ENCODE measurements at regions not wholly inside any gene's neighbourhood (a gene's known extent, or its start where the extent isn't known, plus 50 kb on each side); places are given as distances from the start of the nearest gene placed in this dataset.
"Not testable (repeated sequence)": the region's sequence is repeated elsewhere in the genome, so short reads cannot be mapped to it uniquely, and the experiment has no call there.

- H3K27me3 Mint-ChIP-seq: no peaks in the 10 kb centered on the region
- H3K36me3 Mint-ChIP-seq (ENCODE audit: low read depth): no peaks in the 10 kb centered on the region
- ATAC-seq (no peak), DNase-seq (no peak)
- H3K27ac Mint-ChIP-seq: no peak overlapping the region
- H3K4me3 Mint-ChIP-seq: no peak overlapping the region
- no peaks in the 10 kb centered on the region for H3K4me1 Mint-ChIP-seq
- H3K9me3 Mint-ChIP-seq: no peaks in the 10 kb centered on the region
Measured at GRCh38 chr4:24364249-24364648, 220.1 kb downstream of the DHX15 start.

- Mint-ChIP-seq H3K36me3 (ENCODE audit: low read depth) (no peaks in the 10 kb centered on the region), H3K27ac (no peak overlapping the region), H3K27me3 (no peaks in the 10 kb centered on the region), H3K9me3 (no peaks in the 10 kb centered on the region), H3K4me3 (no peak overlapping the region), H3K4me1 (no peaks in the 10 kb centered on the region)
- DNase-seq (no peak), ATAC-seq (no peak)
Measured at GRCh38 chr4:24363751-24364150, 220.6 kb downstream of the DHX15 start.

GRCh38 chr4:24352112-24352511, 232.2 kb downstream of the DHX15 start:
- ATAC-seq (no peak), DNase-seq (no peak)
- no peak overlapping the region for H3K27ac Mint-ChIP-seq
- H3K9me3 Mint-ChIP-seq: no peaks in the 10 kb centered on the region
- H3K36me3 Mint-ChIP-seq (ENCODE audit: low read depth): no peaks in the 10 kb centered on the region
- H3K4me1 Mint-ChIP-seq: no peaks in the 10 kb centered on the region
- no peak overlapping the region for H3K4me3 Mint-ChIP-seq
- no peaks in the 10 kb centered on the region for H3K27me3 Mint-ChIP-seq

- H3K27ac Mint-ChIP-seq; ATAC-seq; H3K4me1 Mint-ChIP-seq; H3K9me3 Mint-ChIP-seq; H3K4me3 Mint-ChIP-seq; DNase-seq; H3K36me3 Mint-ChIP-seq (ENCODE audit: low read depth); H3K27me3 Mint-ChIP-seq: not testable (repeated sequence)
Measured at GRCh38 chr4:24349168-24349996, 235.0 kb downstream of the DHX15 start.

GRCh38 chr4:24339260-24339659, 245.1 kb downstream of the DHX15 start:
- peaks cover 6% of the 10 kb centered on the region for H3K9me3 Mint-ChIP-seq

GRCh38 chr4:24337451-24338190, 246.7 kb downstream of the DHX15 start:
- Mint-ChIP-seq H3K36me3 (ENCODE audit: low read depth) (no peaks in the 10 kb centered on the region), H3K27ac (no peak overlapping the region), H3K27me3 (peaks cover 2% of the 10 kb centered on the region), H3K4me3 (no peak overlapping the region), H3K4me1 (no peaks in the 10 kb centered on the region), H3K9me3 (peaks cover 6% of the 10 kb centered on the region)
- ATAC-seq (no peak), DNase-seq (no peak)

More at GRCh38 chr4:24339260-24339659, 245.1 kb downstream of the DHX15 start:
- H3K36me3 Mint-ChIP-seq (ENCODE audit: low read depth): no peaks in the 10 kb centered on the region
- no peaks in the 10 kb centered on the region for H3K4me1 Mint-ChIP-seq
- DNase-seq: no peak
- H3K4me3 Mint-ChIP-seq: no peak overlapping the region
- no peak overlapping the region for H3K27ac Mint-ChIP-seq
- ATAC-seq: no peak
- H3K27me3 Mint-ChIP-seq: peaks cover 2% of the 10 kb centered on the region

GRCh38 chr4:24335616-24336015, 248.7 kb downstream of the DHX15 start:
- Mint-ChIP-seq H3K27ac (no peak overlapping the region), H3K4me3 (no peak overlapping the region), H3K27me3 (peaks cover 2% of the 10 kb centered on the region), H3K9me3 (peaks cover 6% of the 10 kb centered on the region), H3K36me3 (ENCODE audit: low read depth) (no peaks in the 10 kb centered on the region), H3K4me1 (no peaks in the 10 kb centered on the region)
- DNase-seq: no peak
- ATAC-seq: no peak

- H3K36me3 Mint-ChIP-seq (ENCODE audit: low read depth): no peaks in the 10 kb centered on the region
Measured at GRCh38 chr4:24334906-24335305, 249.4 kb downstream of the DHX15 start.

GRCh38 chr4:24330573-24330972, 253.8 kb downstream of the DHX15 start:
- no peak overlapping the region for H3K4me3 Mint-ChIP-seq
- H3K27ac Mint-ChIP-seq: no peak overlapping the region
- H3K27me3 Mint-ChIP-seq: peaks cover 2% of the 10 kb centered on the region
- no peaks in the 10 kb centered on the region for H3K9me3 Mint-ChIP-seq
- no peaks in the 10 kb centered on the region for H3K36me3 Mint-ChIP-seq (ENCODE audit: low read depth)
- no peak for DNase-seq
- ATAC-seq: no peak
- H3K4me1 Mint-ChIP-seq: no peaks in the 10 kb centered on the region

More at GRCh38 chr4:24334906-24335305, 249.4 kb downstream of the DHX15 start:
- ATAC-seq: no peak
- Mint-ChIP-seq H3K27ac (no peak overlapping the region), H3K27me3 (peaks cover 2% of the 10 kb centered on the region), H3K4me3 (no peak overlapping the region), H3K4me1 (no peaks in the 10 kb centered on the region), H3K9me3 (peaks cover 6% of the 10 kb centered on the region)
- DNase-seq: no peak

- H3K27me3 Mint-ChIP-seq: peaks cover 2% of the 10 kb centered on the region
- no peak for ATAC-seq
- H3K9me3 Mint-ChIP-seq: no peaks in the 10 kb centered on the region
- H3K27ac Mint-ChIP-seq: no peak overlapping the region
- no peaks in the 10 kb centered on the region for H3K4me1 Mint-ChIP-seq
- no peaks in the 10 kb centered on the region for H3K36me3 Mint-ChIP-seq (ENCODE audit: low read depth)
- no peak for DNase-seq
- H3K4me3 Mint-ChIP-seq: no peak overlapping the region
Measured at GRCh38 chr4:24330172-24330571, 254.2 kb downstream of the DHX15 start.

GRCh38 chr4:24328711-24329110, 255.6 kb downstream of the DHX15 start:
- Mint-ChIP-seq H3K9me3 (no peaks in the 10 kb centered on the region), H3K4me3 (no peak overlapping the region), H3K27ac (no peak overlapping the region), H3K36me3 (ENCODE audit: low read depth) (no peaks in the 10 kb centered on the region), H3K27me3 (peaks cover 2% of the 10 kb centered on the region), H3K4me1 (no peaks in the 10 kb centered on the region)
- ATAC-seq (no peak), DNase-seq (no peak)

GRCh38 chr4:24328310-24328709, 256.0 kb downstream of the DHX15 start:
- H3K4me1 Mint-ChIP-seq: no peaks in the 10 kb centered on the region
- H3K36me3 Mint-ChIP-seq (ENCODE audit: low read depth): no peaks in the 10 kb centered on the region
- no peak for ATAC-seq
- DNase-seq: no peak
- no peak overlapping the region for H3K4me3 Mint-ChIP-seq
- no peaks in the 10 kb centered on the region for H3K9me3 Mint-ChIP-seq
- H3K27me3 Mint-ChIP-seq: peaks cover 2% of the 10 kb centered on the region
- no peak overlapping the region for H3K27ac Mint-ChIP-seq

GRCh38 chr4:24322995-24323394, 261.4 kb downstream of the DHX15 start:
- no peaks in the 10 kb centered on the region for H3K27me3 Mint-ChIP-seq
- no peaks in the 10 kb centered on the region for H3K36me3 Mint-ChIP-seq (ENCODE audit: low read depth)
- ATAC-seq (no peak), DNase-seq (no peak)
- no peaks in the 10 kb centered on the region for H3K9me3 Mint-ChIP-seq
- H3K27ac Mint-ChIP-seq: no peak overlapping the region
- no peaks in the 10 kb centered on the region for H3K4me1 Mint-ChIP-seq
- H3K4me3 Mint-ChIP-seq: no peak overlapping the region

GRCh38 chr4:24322511-24322910, 261.8 kb downstream of the DHX15 start:
- Mint-ChIP-seq H3K4me1 (no peaks in the 10 kb centered on the region), H3K27ac (no peak overlapping the region), H3K27me3 (no peaks in the 10 kb centered on the region), H3K4me3 (no peak overlapping the region), H3K36me3 (ENCODE audit: low read depth) (no peaks in the 10 kb centered on the region), H3K9me3 (no peaks in the 10 kb centered on the region)
- ATAC-seq (no peak), DNase-seq (no peak)

- no peaks in the 10 kb centered on the region for H3K4me1 Mint-ChIP-seq
- no peak overlapping the region for H3K27ac Mint-ChIP-seq
- ATAC-seq: no peak
- H3K27me3 Mint-ChIP-seq: no peaks in the 10 kb centered on the region
- H3K36me3 Mint-ChIP-seq (ENCODE audit: low read depth): no peaks in the 10 kb centered on the region
- no peak for DNase-seq
- H3K4me3 Mint-ChIP-seq: no peak overlapping the region
- H3K9me3 Mint-ChIP-seq: no peaks in the 10 kb centered on the region
Measured at GRCh38 chr4:24321616-24322015, 262.7 kb downstream of the DHX15 start.

Measured in activated naive CD8-positive, alpha-beta T cell treated with anti-CD3 and anti-CD28 coated beads, Interleukin-2, amount 50 U/mL, for 24 hours (primary cell).